ENCODE measurements at regions not wholly inside any gene's neighbourhood (a gene's known extent, or its start where the extent isn't known, plus 50 kb on each side); places are given as distances from the start of the nearest gene placed in this dataset.

GRCh38 chr3:20334842-20335241 is 148.8 kb upstream of the SGO1 start:
- Histone ChIP-seq H3K79me2 (ENCODE audit: insufficient read depth, low read length) (no peaks in the 10 kb centered on the region), H2BK120ac (ENCODE audit: low read depth, low read length, poor library complexity, severe bottlenecking) (no peak overlapping the region), H2BK15ac (ENCODE audit: low read depth, low read length) (no peak overlapping the region), H4K20me1 (ENCODE audit: control insufficient read depth, insufficient read depth, insufficient read length) (no peaks in the 10 kb centered on the region), H3T11ph (ENCODE audit: low read length) (no peak overlapping the region), H2AK5ac (ENCODE audit: insufficient read length, low read length) (no peak overlapping the region), H4K91ac (ENCODE audit: insufficient read length, low read depth, low read length) (no peak overlapping the region), H3K4ac (ENCODE audit: low read depth, low read length) (no peak overlapping the region), H2AFZ (ENCODE audit: low read length) (no peak overlapping the region), H3K27ac (ENCODE audit: insufficient read length, low read depth, low read length) (no peak overlapping the region), H3K14ac (ENCODE audit: insufficient read depth, low read length) (no peak overlapping the region), H3K4me2 (ENCODE audit: insufficient read depth, insufficient read length, low read length) (no peak overlapping the region), H3K4me1 (ENCODE audit: insufficient read depth, low read length) (no peaks in the 10 kb centered on the region; the same call in 1 of the 2 replicates), H3K79me1 (ENCODE audit: insufficient read depth, low read depth, low read length, poor library complexity, severe bottlenecking) (no peaks in the 10 kb centered on the region), H2BK5ac (ENCODE audit: insufficient read length, low read length) (no peak overlapping the region), H3K9ac (ENCODE audit: extremely low read depth, insufficient read length, low read length) (no peak overlapping the region), H2BK20ac (ENCODE audit: low read depth, low read length, poor library complexity, severe bottlenecking) (no peak overlapping the region), H3K27me3 (ENCODE audit: insufficient read depth, low read length) (no peaks in the 10 kb centered on the region), H3K18ac (ENCODE audit: insufficient read length, low read depth, low read length) (no peak overlapping the region), H3K9me3 (ENCODE audit: control insufficient read depth, low read depth, low read length) (no peaks in the 10 kb centered on the region), H3K56ac (ENCODE audit: insufficient read length, low read depth, low read length) (no peak overlapping the region), H4K8ac (replicated peaks; ENCODE audit: insufficient read length, low read depth, low read length) (no peak overlapping the region), H3K23ac (ENCODE audit: insufficient read length, low read depth, low read length) (no peak overlapping the region), H2BK12ac (ENCODE audit: insufficient read length, low read depth, low read length) (no peak overlapping the region), H4K5ac (ENCODE audit: insufficient read length, low read depth, low read length) (no peak overlapping the region), H3K23me2 (ENCODE audit: insufficient read length, low read depth, low read length, poor library complexity, severe bottlenecking) (no peaks in the 10 kb centered on the region)
- H3K9me3 Mint-ChIP-seq = no peaks in the 10 kb centered on the region
- H3K36me3 Mint-ChIP-seq (ENCODE audit: insufficient read depth in 1 of 3, low read depth in 3 of 3) = peaks cover 0 to 2% (median 0%) of the 10 kb centered on the region in 3 experiments; a peak in 1 of 7 replicates
- H3K27ac Mint-ChIP-seq = peak overlapping the region in 1 of 3 experiments; percentile 3; a peak in 2 of 7 replicates
- no peaks in the 10 kb centered on the region; the same call in 1 of the 2 replicates for H3K27me3 Mint-ChIP-seq (ENCODE audit: low read depth)
- TF ChIP-seq, protein P1, sequence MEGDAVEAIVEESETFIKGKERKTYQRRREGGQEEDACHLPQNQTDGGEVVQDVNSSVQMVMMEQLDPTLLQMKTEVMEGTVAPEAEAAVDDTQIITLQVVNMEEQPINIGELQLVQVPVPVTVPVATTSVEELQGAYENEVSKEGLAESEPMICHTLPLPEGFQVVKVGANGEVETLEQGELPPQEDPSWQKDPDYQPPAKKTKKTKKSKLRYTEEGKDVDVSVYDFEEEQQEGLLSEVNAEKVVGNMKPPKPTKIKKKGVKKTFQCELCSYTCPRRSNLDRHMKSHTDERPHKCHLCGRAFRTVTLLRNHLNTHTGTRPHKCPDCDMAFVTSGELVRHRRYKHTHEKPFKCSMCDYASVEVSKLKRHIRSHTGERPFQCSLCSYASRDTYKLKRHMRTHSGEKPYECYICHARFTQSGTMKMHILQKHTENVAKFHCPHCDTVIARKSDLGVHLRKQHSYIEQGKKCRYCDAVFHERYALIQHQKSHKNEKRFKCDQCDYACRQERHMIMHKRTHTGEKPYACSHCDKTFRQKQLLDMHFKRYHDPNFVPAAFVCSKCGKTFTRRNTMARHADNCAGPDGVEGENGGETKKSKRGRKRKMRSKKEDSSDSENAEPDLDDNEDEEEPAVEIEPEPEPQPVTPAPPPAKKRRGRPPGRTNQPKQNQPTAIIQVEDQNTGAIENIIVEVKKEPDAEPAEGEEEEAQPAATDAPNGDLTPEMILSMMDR (conservative IDR thresholded peaks at IDR 0.05) = no peak
- 100% methylated on average over 1 of the region's 2 CpGs for WGBS (ENCODE audit: extremely low coverage, insufficient read length, low lambda C conversion rate)
- no peak for DNase-seq
- H3K4me3 Mint-ChIP-seq = no peak overlapping the region
- peaks cover 24 to 29% of the 10 kb centered on the region in 2 experiments for H3K4me1 Mint-ChIP-seq

Data from H9 (cell line).